ENCODE measurements at regions not wholly inside any gene's neighbourhood (a gene's known extent, or its start where the extent isn't known, plus 50 kb on each side); places are given as distances from the start of the nearest gene placed in this dataset.

- TF ChIP-seq TAF1 (IDR thresholded peaks at IDR 0.05; ENCODE audit: low read depth) (no peak), EGR1 (IDR thresholded peaks at IDR 0.05) (no peak), CEBPB (IDR thresholded peaks at IDR 0.05) (no peak), FOXM1 (IDR thresholded peaks at IDR 0.05; ENCODE audit: borderline replicate concordance, low read depth) (no peak)
- TF ChIP-seq, protein P1, sequence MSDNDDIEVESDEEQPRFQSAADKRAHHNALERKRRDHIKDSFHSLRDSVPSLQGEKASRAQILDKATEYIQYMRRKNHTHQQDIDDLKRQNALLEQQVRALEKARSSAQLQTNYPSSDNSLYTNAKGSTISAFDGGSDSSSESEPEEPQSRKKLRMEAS (IDR thresholded peaks at IDR 0.05), result no peak
These were observed 297.9 kb downstream of the OTOL1 start for GRCh38 chr3:161794551-161794950.

- no peak for TF ChIP-seq USF1 (IDR thresholded peaks at IDR 0.05)
- no peak for TF ChIP-seq EGR1 (IDR thresholded peaks at IDR 0.05)
- no peak for TF ChIP-seq EP300 (IDR thresholded peaks at IDR 0.05; ENCODE audit: borderline replicate concordance)
- no peak for TF ChIP-seq TEAD4 (IDR thresholded peaks at IDR 0.05)
These were observed 299.7 kb downstream of the OTOL1 start for GRCh38 chr3:161796312-161796711.

- TF ChIP-seq CREB1 (IDR thresholded peaks at IDR 0.05; ENCODE audit: low read depth) (no peak), YY1 (IDR thresholded peaks at IDR 0.05; ENCODE audit: low read depth) (no peak), ZBTB7A (IDR thresholded peaks at IDR 0.05; ENCODE audit: low read depth) (no peak), NFIC (IDR thresholded peaks at IDR 0.05) (no peak)
These were observed 300.2 kb downstream of the OTOL1 start for GRCh38 chr3:161796780-161797179.

GRCh38 chr3:161798016-161798415 lies 301.4 kb downstream of the OTOL1 start:
- TF ChIP-seq REST (IDR thresholded peaks at IDR 0.05; ENCODE audit: low read depth), result no peak
- TF ChIP-seq EGR1 (IDR thresholded peaks at IDR 0.05), result no peak
- TF ChIP-seq YY1 (IDR thresholded peaks at IDR 0.05; ENCODE audit: low read depth), result no peak
- TF ChIP-seq ZBTB7A (IDR thresholded peaks at IDR 0.05; ENCODE audit: low read depth), result no peak
- TF ChIP-seq FOXM1 (IDR thresholded peaks at IDR 0.05; ENCODE audit: borderline replicate concordance, low read depth), result no peak
- TF ChIP-seq NFIC (IDR thresholded peaks at IDR 0.05), result no peak
- no peak for TF ChIP-seq TEAD4 (IDR thresholded peaks at IDR 0.05)

- TF ChIP-seq REST (IDR thresholded peaks at IDR 0.05; ENCODE audit: low read depth) (no peak), CREB1 (IDR thresholded peaks at IDR 0.05; ENCODE audit: low read depth) (no peak), TAF1 (IDR thresholded peaks at IDR 0.05; ENCODE audit: low read depth) (no peak), YY1 (IDR thresholded peaks at IDR 0.05; ENCODE audit: low read depth) (no peak), NFIC (IDR thresholded peaks at IDR 0.05) (no peak), RAD21 (IDR thresholded peaks at IDR 0.05; ENCODE audit: low read depth) (no peak), CEBPB (IDR thresholded peaks at IDR 0.05) (no peak), TCF12 (IDR thresholded peaks at IDR 0.05; ENCODE audit: low read depth) (no peak), ZBTB7A (IDR thresholded peaks at IDR 0.05; ENCODE audit: low read depth) (no peak), EP300 (IDR thresholded peaks at IDR 0.05; ENCODE audit: borderline replicate concordance) (no peak), USF1 (IDR thresholded peaks at IDR 0.05) (no peak), FOXM1 (IDR thresholded peaks at IDR 0.05; ENCODE audit: borderline replicate concordance, low read depth) (no peak), EGR1 (IDR thresholded peaks at IDR 0.05) (no peak), TEAD4 (IDR thresholded peaks at IDR 0.05) (no peak)
- TF ChIP-seq, protein P1 (IDR thresholded peaks at IDR 0.05), result no peak
These were observed 304.5 kb downstream of the OTOL1 start for GRCh38 chr3:161800985-161801559.

DNA sequence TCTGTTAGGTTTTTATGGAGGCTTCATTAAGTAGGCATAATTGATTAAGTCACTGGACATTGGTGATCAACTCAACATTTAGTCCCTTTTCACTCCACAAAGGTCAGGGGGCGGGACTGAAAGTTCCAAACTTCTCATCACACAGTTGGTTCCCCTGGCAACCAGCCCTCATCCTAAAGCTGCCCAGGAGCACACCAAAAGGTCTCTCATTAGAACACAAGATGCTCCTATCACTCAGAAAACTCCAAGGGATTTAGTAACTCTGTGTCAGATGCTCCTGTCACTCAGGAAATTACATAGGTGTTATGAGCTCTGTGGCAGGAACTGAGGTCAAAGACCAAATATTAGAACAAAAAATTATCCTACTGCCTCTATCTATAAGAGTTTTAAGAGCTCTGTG lies 321.5 kb downstream of the OTOL1 start:
- TF ChIP-seq, protein P1 (IDR thresholded peaks at IDR 0.05), result no peak
- TF ChIP-seq CEBPB (IDR thresholded peaks at IDR 0.05), result no peak
- TF ChIP-seq RAD21 (IDR thresholded peaks at IDR 0.05; ENCODE audit: low read depth), result no peak
- no peak for TF ChIP-seq TEAD4 (IDR thresholded peaks at IDR 0.05)
- no peak for TF ChIP-seq TCF12 (IDR thresholded peaks at IDR 0.05; ENCODE audit: low read depth)
- no peak for TF ChIP-seq EGR1 (IDR thresholded peaks at IDR 0.05)
- no peak for TF ChIP-seq FOXM1 (IDR thresholded peaks at IDR 0.05; ENCODE audit: borderline replicate concordance, low read depth)
- no peak for TF ChIP-seq CREB1 (IDR thresholded peaks at IDR 0.05; ENCODE audit: low read depth)
- no peak for TF ChIP-seq TAF1 (IDR thresholded peaks at IDR 0.05; ENCODE audit: low read depth)
- no peak for TF ChIP-seq USF1 (IDR thresholded peaks at IDR 0.05)
- TF ChIP-seq EP300 (IDR thresholded peaks at IDR 0.05; ENCODE audit: borderline replicate concordance), result no peak
- no peak for TF ChIP-seq REST (IDR thresholded peaks at IDR 0.05; ENCODE audit: low read depth)
- no peak for TF ChIP-seq YY1 (IDR thresholded peaks at IDR 0.05; ENCODE audit: low read depth)
- TF ChIP-seq ZBTB7A (IDR thresholded peaks at IDR 0.05; ENCODE audit: low read depth), result no peak
- TF ChIP-seq NFIC (IDR thresholded peaks at IDR 0.05), result no peak
